ENCODE measurements at regions not wholly inside any gene's neighbourhood (a gene's known extent, or its start where the extent isn't known, plus 50 kb on each side); places are given as distances from the start of the nearest gene placed in this dataset.
"Not testable (repeated sequence)": the region's sequence is repeated elsewhere in the genome, so short reads cannot be mapped to it uniquely, and the experiment has no call there.

DNA sequence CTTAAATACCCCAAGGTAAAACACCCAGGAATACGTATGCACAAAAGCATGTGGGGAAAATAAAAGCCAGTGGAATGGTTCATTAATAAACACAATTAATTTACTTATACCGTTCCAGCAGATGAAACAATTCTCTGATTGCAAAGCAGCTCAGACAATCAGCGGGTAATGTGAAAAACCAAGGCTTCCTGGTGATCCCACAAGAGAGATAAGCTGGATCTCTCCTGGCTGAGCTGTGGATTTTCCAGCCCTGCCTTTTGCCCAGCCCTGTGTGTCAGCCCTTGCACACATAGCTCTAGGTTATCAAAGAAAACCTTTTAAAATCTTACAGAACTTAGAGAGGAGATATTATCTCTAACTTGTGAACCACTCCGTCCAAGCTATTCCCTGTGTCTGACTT, 1010.7 kb upstream of the AUTS2 start:
- DNase-seq = no peak

- DNase-seq = no peak
Observed at GRCh38 chr7:68601826-68602225, 996.4 kb upstream of the AUTS2 start.

DNA sequence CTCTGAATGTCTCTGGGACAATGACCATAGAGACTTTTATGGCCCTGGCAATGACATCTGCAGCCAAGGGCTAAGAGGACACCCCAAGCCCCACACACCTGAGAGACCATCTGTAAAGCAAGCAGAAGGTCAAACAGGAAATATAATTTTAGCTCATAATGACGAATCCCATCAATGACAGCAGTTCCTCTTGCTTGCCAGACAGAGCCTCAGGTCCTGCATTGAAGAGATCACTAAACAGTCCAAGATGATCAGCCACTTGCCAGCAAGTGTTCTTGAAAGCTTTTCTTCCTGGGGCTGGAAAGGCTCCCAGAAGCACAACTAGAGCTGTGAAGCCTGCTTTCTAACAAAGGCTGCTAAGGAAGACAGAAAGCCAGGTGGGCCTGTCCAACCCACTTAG, 993.7 kb upstream of the AUTS2 start:
- DNase-seq = no peak

DNA sequence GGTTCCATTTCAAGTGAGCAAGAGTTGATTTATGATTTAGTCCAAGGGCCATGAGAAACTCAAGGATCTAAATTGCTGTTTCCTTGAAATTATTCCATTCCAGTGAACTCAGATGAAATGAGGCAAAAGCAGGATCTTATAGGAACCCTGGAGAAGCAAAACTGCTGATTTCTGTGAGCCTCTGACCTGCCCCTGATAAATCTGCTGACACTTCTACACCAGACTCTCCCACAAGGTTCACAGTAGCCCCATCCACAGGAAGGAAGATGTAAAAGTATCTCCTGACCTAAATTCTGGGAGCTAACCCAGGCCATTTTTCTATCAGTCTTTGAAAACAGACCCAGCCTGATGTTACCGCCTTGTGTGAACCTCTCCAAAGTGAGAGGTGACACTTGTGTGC, 987.6 kb upstream of the AUTS2 start:
- DNase-seq = no peak

DNA sequence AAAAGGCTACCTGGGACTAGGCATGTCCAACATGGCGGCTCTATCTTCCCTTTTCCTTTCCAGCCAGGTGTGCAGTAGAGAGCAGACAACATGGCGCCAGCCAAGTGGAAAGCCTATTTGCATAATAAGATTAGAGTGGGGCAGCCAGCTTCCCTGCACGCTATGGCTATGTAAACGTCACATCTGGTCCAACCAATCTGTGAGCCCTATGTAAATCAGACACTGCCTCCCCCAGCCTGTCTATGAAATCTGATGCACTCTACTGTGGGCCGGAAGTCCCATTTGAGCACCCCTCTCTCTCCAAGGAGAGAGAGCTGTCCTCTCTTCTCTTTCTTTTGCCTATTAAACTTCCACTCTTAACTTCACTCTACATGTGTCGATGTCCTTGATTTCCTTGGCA, 984.9 kb upstream of the AUTS2 start:
- DNase-seq = no peak

GRCh38 chr7:68613897-68614296, 984.4 kb upstream of the AUTS2 start:
- DNase-seq = no peak

DNA sequence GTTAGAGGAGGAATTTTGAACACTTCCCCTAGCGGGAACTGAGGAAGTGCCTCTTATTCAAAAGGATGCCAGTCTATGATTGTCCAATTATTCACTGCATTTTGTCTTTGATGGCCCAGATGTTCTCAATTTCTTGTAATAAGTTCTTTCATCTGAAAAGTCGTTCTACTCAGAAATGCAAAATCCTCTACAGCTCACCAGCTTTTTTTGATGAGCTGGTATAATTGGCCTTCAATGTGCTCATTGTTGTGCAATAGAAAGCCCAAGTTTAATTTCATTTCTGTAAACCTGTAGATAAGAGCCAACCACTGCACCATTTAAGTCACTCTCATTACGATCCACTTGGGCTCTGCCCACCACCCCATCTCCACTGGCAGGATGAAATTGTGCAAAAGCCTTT, 978.7 kb upstream of the AUTS2 start:
- no peak for DNase-seq

GRCh38 chr7:68622500-68622899, 975.8 kb upstream of the AUTS2 start:
- no peak for DNase-seq

DNA sequence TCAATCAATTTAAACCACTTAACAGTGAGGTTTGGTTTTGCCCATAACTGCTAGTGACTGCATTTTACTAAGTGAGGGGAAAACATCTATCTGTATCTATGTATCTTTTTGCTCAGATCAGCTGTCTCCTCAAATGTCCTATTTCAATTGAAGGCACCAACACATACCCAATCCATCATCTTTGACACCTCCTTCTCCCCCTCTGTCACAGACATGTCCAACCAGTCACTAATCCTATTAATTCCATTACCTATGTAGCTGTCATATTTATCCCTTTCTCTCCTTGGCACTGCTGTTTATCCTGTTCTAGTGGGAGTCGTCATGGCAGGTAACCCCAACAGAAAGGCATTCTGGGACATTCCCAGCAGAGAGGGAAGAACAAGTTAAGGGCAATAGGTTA, 975.2 kb upstream of the AUTS2 start:
- DNase-seq = no peak

- no peak for DNase-seq
Observed at GRCh38 chr7:68627247-68627864, 970.9 kb upstream of the AUTS2 start.

DNA sequence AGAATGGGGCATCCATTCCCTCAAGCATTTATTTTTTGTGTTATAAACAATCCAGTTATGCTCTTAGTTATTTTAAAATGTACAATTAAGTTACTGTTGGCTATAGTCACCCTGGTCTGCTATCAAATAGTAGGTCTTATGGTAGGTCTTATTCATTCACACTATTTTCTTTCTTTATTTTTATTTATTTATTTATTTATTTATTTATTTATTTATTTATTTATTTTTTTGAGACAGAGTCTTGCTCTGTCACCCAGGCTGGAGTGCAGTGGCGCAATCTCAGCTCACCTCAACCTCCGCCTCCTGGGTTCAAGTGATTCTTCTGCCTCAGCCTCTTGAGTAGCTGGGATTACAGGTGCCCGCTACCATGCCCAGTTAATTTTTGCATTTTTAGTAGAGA, 967.4 kb upstream of the AUTS2 start:
- DNase-seq = not testable (repeated sequence)

DNA sequence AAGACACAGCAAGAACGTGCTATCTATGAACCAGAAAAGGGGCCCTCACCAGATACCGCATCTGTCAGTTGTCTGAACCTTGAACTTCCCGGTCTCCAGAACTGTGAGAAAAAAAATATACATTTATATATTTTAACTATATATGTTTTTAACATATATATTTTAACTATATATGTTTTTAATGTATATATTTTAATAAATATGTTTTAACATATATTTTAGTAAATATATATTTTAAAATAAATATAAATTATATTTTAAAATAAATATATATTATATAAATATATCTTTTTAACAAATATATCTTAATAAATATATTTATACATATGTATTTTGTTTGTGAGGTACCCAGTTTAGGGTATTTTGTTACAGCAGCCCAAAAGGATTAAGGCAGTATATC, 958.2 kb upstream of the AUTS2 start:
- no peak for DNase-seq

- DNase-seq = no peak
Observed at GRCh38 chr7:68642727-68643126, 955.5 kb upstream of the AUTS2 start.

DNA sequence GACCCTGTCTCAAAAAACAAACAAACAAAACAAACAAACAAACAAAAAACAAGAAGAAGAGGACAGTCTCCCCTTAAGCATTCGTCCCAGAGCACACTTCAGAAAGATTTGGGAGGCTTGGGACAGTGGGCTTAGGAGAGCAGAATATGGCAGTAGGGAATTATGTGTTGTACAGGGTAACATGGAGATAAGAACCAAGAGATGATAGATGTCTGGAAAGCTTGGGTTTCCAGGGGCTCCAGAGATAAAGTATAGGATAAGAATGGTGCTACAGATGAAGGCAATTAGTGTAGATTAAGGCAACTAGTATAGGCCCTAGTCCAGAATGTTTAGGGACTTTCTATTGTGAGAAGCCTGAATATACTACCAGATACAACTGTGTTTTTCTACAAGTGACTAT, 934.9 kb upstream of the AUTS2 start:
- no peak for DNase-seq

DNA sequence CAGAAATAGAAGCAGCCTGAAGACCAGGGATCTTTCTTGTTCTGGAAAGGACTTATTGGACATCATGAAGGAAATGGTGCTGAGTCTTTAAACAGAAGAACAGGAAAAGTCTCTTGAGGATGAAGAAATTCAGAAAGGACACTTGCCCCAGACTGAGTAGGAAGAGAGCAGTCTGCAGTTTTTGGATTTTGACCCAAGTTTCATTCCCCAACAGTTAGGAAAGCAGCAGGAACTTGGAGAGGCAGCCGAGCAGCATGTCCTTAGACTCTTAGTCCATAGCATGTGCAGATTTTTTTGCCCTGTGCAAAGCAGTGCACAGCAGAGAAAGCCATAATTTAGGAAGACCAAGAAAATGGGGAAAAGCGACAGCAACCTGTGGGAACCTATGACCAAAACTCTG, 927.2 kb upstream of the AUTS2 start:
- no peak for DNase-seq

GRCh38 chr7:68671671-68672070, 926.6 kb upstream of the AUTS2 start:
- DNase-seq = no peak

GRCh38 chr7:68674826-68675225, 923.4 kb upstream of the AUTS2 start:
- no peak for DNase-seq

- no peak for DNase-seq
Observed at GRCh38 chr7:68676813-68677535, 921.3 kb upstream of the AUTS2 start.

DNA sequence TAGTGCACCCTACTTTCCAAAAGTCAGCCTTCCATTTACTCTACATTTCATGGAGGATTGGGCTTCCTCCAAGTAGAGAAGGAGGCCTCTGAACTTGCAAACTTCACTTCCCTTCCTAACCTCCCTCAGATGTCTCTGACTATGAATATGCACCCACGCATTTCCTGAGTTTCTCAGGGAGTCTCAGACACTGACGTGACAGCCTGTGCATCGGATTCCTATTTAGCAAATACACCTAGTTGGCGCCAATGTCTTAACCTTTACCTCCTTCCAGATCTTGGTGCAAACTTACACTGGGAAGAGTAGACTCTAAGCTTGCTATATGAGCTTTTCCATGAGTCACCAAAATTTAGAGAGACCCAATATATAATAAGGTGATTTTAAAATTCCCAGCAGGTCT, 920.1 kb upstream of the AUTS2 start:
- no peak for DNase-seq

DNA sequence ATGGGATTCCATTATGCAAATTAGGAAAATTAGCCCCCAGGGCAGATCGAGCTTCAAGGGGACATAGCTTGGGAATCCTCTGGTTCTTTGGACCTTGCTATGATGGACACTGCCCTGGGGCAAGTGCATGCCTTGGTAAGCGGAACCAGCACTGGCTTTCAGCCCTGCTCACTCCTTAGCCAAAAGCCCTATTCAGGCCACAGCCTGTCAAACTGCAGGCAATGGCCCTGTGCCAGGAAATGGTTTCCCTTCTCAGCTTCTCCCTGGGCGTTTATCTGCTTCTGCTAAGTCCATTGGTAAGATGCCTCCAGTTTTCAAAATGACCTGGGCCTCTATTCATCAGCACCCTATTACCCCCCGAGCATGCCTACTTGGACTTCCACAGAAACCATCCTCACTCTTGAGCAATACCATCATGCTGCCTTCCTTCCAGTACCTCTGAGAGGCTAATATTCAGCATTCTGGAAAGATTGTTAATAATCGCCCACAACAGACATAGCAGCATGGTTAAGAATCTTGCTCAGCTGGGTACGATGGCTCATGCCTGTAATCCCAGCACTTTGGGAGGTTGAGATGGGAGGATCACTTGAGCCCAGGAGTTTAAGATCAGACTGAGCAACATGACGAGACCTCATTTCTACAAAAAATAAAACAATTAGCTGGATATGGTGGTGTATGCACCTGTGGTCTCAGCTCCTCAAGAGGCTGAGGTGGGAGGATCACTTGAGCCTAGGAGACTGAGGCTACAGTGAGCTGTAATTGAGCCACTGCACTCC, 918.6 kb upstream of the AUTS2 start:
- no peak for DNase-seq

DNA sequence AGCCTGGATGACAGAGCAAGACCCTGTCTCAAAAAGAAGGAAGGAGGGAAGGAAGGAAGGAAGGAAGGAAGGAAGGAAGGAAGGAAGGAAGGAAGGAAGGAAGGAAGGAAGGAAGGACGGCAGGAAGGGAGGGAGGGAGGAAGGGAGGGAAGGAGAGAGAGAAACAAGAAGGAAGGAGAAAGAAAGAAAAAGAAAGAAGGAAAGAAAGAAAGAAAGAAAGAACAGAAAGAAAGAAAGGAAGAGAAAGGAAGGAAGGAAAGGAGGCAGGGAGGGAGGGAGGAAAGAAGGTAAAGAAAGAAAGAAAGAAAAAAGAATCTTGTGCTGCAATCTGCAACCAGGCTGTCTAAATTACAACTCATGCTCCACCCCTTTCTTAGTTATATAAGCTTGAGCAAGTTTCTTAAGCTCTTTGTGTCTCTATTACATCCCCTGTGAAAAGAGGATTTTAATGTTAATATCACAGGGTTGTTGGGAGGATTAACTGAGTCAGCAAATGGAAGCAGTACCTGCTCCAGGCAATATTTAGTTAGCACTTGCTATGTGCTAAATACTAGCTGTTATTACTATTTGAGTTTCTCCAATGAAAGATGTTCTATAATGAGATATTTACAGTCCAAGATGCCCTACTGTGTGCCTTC, 917.9 kb upstream of the AUTS2 start:
- no peak for DNase-seq

- no peak for DNase-seq
Observed at GRCh38 chr7:68682910-68683309, 915.4 kb upstream of the AUTS2 start.

GRCh38 chr7:68684246-68684839, 913.9 kb upstream of the AUTS2 start:
- DNase-seq = no peak
